Fibroblast of gingiva (primary cell): ENCODE measurements at regions not wholly inside any gene's neighbourhood (a gene's known extent, or its start where the extent isn't known, plus 50 kb on each side); places are given as distances from the start of the nearest gene placed in this dataset.

Experiments
- DNase-seq: peaks from one replicate; pipeline ENCODE4 v3.0.0-alpha.2; 2011; ENCODE audit warnings: low read depth

DNA sequence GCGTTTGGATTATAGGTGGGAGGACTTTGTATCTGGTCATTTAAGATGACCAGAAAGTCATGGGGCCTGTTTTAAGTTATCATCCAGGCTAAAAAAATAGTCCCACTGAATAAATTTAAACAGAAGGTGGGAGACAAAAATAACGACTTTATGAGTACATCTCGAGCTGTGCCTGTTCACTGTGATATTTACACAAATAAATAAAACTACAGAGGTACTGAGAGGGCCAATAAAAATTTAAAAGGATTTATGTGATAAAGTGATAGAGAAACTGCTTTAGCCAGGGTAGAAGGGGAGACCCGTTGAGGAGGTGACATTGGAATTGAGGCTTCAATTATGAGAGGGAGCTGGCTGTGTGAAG is 53.4 kb upstream of the PMEPA1 start:
- no peak for DNase-seq

GRCh38 chr20:57762531-57763234 is 52.9 kb upstream of the PMEPA1 start:
- no peak for DNase-seq

DNA sequence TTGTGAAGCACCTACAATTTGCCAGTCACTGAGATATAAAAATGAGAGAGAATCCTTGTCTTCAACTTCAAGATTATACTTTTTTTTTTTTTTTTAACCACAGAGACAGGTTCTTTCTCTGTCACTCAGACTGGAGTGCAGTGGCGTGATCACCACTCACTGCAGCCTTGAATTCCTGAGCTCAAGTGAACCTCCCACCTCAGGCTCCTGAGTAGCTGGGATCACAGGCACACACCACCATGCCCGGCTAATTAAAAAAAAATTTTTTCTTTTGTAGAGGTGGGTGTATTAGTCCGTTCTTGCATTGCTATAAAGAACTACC is 51.6 kb upstream of the PMEPA1 start:
- no peak for DNase-seq

GRCh38 chr20:57760698-57761412 is 51.0 kb upstream of the PMEPA1 start:
- no peak for DNase-seq

DNA sequence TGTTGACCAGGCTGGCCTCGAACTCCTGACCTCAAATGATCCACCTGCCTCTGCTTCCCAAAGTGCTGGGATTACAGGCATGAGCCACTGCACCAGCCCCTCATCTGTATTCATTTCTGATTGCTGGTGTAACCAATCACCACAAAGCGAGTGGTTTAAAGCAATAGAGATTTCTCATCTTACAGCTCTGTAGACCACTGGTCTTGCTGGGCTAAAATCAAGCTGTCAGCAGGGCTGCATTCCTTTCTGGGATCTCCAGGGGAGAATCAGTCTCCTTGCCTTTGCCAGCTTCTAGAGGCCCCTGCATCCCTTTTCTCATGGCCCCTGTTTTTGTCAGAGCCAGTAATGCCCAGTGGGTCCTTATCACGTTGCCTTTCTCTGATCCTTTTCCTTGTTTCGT is 49.9 kb upstream of the PMEPA1 start:
- DNase-seq: no peak
